ENCODE measurements at regions not wholly inside any gene's neighbourhood (a gene's known extent, or its start where the extent isn't known, plus 50 kb on each side); places are given as distances from the start of the nearest gene placed in this dataset.

DNA sequence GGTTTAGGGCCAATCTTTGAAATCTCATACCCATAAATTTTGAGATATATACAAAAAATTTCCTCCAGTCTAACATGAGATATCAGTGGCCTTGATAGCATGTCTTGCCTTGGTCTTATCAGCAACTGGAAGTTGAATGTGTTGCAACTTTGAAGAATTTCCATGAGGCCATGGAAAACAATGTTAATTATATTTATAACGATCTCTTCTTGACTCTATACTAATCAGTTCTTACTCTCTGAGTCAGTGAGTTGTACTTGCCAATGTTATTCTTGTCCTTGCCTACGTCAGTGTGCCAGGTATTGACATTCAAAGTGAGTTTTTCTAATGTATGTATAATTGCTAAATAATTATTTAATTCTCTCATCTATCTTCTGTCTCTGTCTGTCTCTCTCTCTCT is 535.1 kb downstream of the KCNA4 start:
- peak; percentile 50 for DNase-seq (ENCODE audit: low read depth, low spot score)
- Histone ChIP-seq H3K9me3 (replicated peaks; ENCODE audit: control insufficient read depth, insufficient read depth, low read length) (no peaks in the 10 kb centered on the region), H3K9me1 (replicated peaks; ENCODE audit: control insufficient read depth, extremely low read depth, insufficient read depth, low read length) (no peaks in the 10 kb centered on the region), H3K4me3 (replicated peaks in 1 of 3; ENCODE audit: insufficient read depth in 1 of 3, low read depth in 1 of 3, low read length in 3 of 3) (no peak overlapping the region), H3K27ac (ENCODE audit: insufficient read depth, low read depth, low read length) (no peak overlapping the region), H3K4me1 (ENCODE audit: control insufficient read depth, extremely low read depth, insufficient read depth, low read length) (peaks cover 9% of the 10 kb centered on the region), H4K20me1 (replicated peaks; ENCODE audit: control insufficient read depth, extremely low read depth, insufficient read depth, low read length) (no peaks in the 10 kb centered on the region), H3K9ac (replicated peaks; ENCODE audit: extremely low read depth, insufficient read depth, low read length) (no peak overlapping the region), H3K4me2 (ENCODE audit: insufficient read depth, low read length) (no peak overlapping the region), H2AFZ (ENCODE audit: low read depth, low read length) (no peak overlapping the region), H3K79me2 (ENCODE audit: control insufficient read depth, insufficient read depth, low read length) (no peaks in the 10 kb centered on the region), H3K36me3 (ENCODE audit: control insufficient read depth in 2 of 2, extremely low read depth in 1 of 2, insufficient read depth in 2 of 2, low read length in 2 of 2) (no peaks in the 10 kb centered on the region), H3K27me3 (ENCODE audit: control insufficient read depth in 2 of 2, insufficient read depth in 2 of 2, low read length in 2 of 2) (no peaks in the 10 kb centered on the region)
- intact Hi-C loops (cut with micrococcal nuclease), result no loop called here
- no TSS peak for BruUV-seq (replicated peaks)
- POLR2A ChIA-PET, result no interaction called here
- FAIRE-seq, result no peak
- TF ChIP-seq GATA2 (IDR thresholded peaks at IDR 0.05; ENCODE audit: insufficient read depth, insufficient read length, low read depth, low read length), result peak; percentile 34
- TF ChIP-seq, protein P1, sequence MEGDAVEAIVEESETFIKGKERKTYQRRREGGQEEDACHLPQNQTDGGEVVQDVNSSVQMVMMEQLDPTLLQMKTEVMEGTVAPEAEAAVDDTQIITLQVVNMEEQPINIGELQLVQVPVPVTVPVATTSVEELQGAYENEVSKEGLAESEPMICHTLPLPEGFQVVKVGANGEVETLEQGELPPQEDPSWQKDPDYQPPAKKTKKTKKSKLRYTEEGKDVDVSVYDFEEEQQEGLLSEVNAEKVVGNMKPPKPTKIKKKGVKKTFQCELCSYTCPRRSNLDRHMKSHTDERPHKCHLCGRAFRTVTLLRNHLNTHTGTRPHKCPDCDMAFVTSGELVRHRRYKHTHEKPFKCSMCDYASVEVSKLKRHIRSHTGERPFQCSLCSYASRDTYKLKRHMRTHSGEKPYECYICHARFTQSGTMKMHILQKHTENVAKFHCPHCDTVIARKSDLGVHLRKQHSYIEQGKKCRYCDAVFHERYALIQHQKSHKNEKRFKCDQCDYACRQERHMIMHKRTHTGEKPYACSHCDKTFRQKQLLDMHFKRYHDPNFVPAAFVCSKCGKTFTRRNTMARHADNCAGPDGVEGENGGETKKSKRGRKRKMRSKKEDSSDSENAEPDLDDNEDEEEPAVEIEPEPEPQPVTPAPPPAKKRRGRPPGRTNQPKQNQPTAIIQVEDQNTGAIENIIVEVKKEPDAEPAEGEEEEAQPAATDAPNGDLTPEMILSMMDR (IDR thresholded peaks at IDR 0.05; ENCODE audit: extremely low read depth in 1 of 2, insufficient read depth in 1 of 2, low read depth in 1 of 2, low read length in 2 of 2), result no peak
- TF ChIP-seq FOS (IDR thresholded peaks at IDR 0.05; ENCODE audit: borderline replicate concordance, insufficient read depth, low read length), result no peak
- TF ChIP-seq POLR2AphosphoS5 (IDR thresholded peaks at IDR 0.05; ENCODE audit: insufficient read depth, low read depth, low read length), result no peak
- CTCF ChIA-PET, result interaction anchor here (2.0 kb wide), 1 partner anchor 25 kb away, joined by 8 read pairs; no protein-coding TSS in a partner anchor
- dilution Hi-C loops (cut with MboI; ENCODE audit: extremely low pct_ligation_motif_present, low sequenced_read_pairs), result no loop called here

DNA sequence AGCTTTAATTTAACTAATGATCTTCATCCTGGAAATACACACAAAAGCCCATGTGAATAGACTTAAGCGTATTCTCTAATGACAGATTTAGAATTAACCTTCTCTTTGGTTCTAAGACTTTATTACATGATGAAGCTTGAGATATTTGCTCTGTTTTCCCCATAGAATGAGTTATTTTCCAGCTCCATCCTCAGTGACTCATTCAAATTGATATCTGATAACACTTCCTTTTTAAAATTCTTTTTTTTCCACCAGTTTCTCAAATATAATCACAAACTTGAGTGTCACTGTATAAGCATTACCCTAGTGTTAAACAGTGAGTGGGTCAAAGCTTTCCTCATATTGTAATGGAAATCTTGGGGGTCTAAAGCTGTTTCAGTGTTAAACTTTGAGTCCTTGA is 535.8 kb downstream of the KCNA4 start:
- H4K20me1 ChIP-seq (replicated peaks; ENCODE audit: control insufficient read depth, extremely low read depth, insufficient read depth, low read length), result no peaks in the 10 kb centered on the region
- dilution Hi-C loops (cut with MboI; ENCODE audit: extremely low pct_ligation_motif_present, low sequenced_read_pairs) (no loop called here), intact Hi-C loops (cut with micrococcal nuclease) (no loop called here)
- TF ChIP-seq EZH2 (IDR thresholded peaks at IDR 0.05; ENCODE audit: borderline replicate concordance, low read depth, low read length, severe bottlenecking) (no peak), FOS (IDR thresholded peaks at IDR 0.05; ENCODE audit: borderline replicate concordance, insufficient read depth, low read length) (peak; percentile 39), GATA2 (IDR thresholded peaks at IDR 0.05; ENCODE audit: insufficient read depth, insufficient read length, low read depth, low read length) (peak; percentile 49), JUN (IDR thresholded peaks at IDR 0.05; ENCODE audit: borderline replicate concordance, insufficient read depth, insufficient read length, low read depth) (no peak)
- TF ChIP-seq, protein P1 (IDR thresholded peaks at IDR 0.05; ENCODE audit: extremely low read depth in 1 of 2, insufficient read depth in 1 of 2, low read depth in 1 of 2, low read length in 2 of 2), result no peak
- no peaks in the 10 kb centered on the region for H3K9me3 ChIP-seq (replicated peaks; ENCODE audit: control insufficient read depth, insufficient read depth, low read length)
- POLR2A ChIA-PET, result no interaction called here
- no peaks in the 10 kb centered on the region for H3K9me1 ChIP-seq (replicated peaks; ENCODE audit: control insufficient read depth, extremely low read depth, insufficient read depth, low read length)
- no peak overlapping the region for H3K4me3 ChIP-seq (replicated peaks in 1 of 3; ENCODE audit: insufficient read depth in 1 of 3, low read depth in 1 of 3, low read length in 3 of 3)
- no peak overlapping the region for H3K4me2 ChIP-seq (ENCODE audit: insufficient read depth, low read length)
- H3K27ac ChIP-seq (ENCODE audit: insufficient read depth, low read depth, low read length), result no peak overlapping the region
- H3K4me1 ChIP-seq (ENCODE audit: control insufficient read depth, extremely low read depth, insufficient read depth, low read length), result peaks cover 9% of the 10 kb centered on the region
- H2AFZ ChIP-seq (ENCODE audit: low read depth, low read length), result no peak overlapping the region
- H3K27me3 ChIP-seq (ENCODE audit: control insufficient read depth in 2 of 2, insufficient read depth in 2 of 2, low read length in 2 of 2), result no peaks in the 10 kb centered on the region
- no peaks in the 10 kb centered on the region for H3K79me2 ChIP-seq (ENCODE audit: control insufficient read depth, insufficient read depth, low read length)
- DNase-seq (ENCODE audit: low read depth, low spot score) (peak; percentile 61), FAIRE-seq (no peak)
- CTCF ChIA-PET, result interaction anchor here (0.8 to 2.0 kb wide), 7 partner anchors 9 to 662 kb away, joined by 3 to 8 read pairs (median 4); no protein-coding TSS in a partner anchor
- BruUV-seq (replicated peaks), result no TSS peak
- H3K9ac ChIP-seq (replicated peaks; ENCODE audit: extremely low read depth, insufficient read depth, low read length), result no peak overlapping the region
- H3K36me3 ChIP-seq (ENCODE audit: control insufficient read depth in 2 of 2, extremely low read depth in 1 of 2, insufficient read depth in 2 of 2, low read length in 2 of 2), result no peaks in the 10 kb centered on the region
